Adrenal gland (tissue), 5 donors: ENCODE measurements at regions not wholly inside any gene's neighbourhood (a gene's known extent, or its start where the extent isn't known, plus 50 kb on each side); places are given as distances from the start of the nearest gene placed in this dataset.

Experiments used
- POLR2A ChIP-seq, 2 donors: fragments of 450-650 bp; IDR thresholded peaks; one replicate each; pipeline ENCODE4 v1.6.1; 2017; ENCODE audit warnings: antibody characterized with exemption in 2 of 2, mild to moderate bottlenecking in 2 of 2, moderate library complexity in 1 of 2
- TF ChIP-seq, protein P1 (sequence below), 6 experiments: fragments of 450-650 bp in 4 of 6; fragments of 200-600 bp in 2 of 6; sonication (generic) in 1 of 6; IDR thresholded peaks; 1 replicate in 5 of 6; 2 replicates in 1 of 6; pipeline versions ENCODE4 v1.5.1 to v1.8.0; 2016 to 2021; ENCODE audit warnings: antibody characterized with exemption in 6 of 6, mild to moderate bottlenecking in 2 of 6, moderate library complexity in 1 of 6
- donor health status: DM: no; HTN: no; CAD: no.

DNA sequence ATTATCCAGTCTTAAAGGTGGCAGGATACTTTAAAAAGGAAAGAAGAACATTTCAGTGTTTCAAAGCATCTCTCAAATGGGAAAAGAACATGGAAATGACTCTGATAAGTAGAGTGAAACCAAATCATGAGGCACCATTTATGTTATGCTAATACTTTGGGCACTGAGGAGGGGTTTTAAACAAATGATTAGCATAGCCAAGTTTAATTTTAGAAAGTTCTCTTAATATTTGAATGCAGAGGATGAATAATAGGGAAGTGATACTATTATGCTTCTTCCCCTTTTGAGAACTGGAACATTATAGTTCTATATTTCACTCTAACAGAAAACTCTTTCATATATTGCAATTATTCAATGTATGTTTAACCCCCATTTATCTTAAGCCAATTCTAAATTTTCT lies 1181.9 kb upstream of the PRMT6 start:
- TF ChIP-seq, protein P1, sequence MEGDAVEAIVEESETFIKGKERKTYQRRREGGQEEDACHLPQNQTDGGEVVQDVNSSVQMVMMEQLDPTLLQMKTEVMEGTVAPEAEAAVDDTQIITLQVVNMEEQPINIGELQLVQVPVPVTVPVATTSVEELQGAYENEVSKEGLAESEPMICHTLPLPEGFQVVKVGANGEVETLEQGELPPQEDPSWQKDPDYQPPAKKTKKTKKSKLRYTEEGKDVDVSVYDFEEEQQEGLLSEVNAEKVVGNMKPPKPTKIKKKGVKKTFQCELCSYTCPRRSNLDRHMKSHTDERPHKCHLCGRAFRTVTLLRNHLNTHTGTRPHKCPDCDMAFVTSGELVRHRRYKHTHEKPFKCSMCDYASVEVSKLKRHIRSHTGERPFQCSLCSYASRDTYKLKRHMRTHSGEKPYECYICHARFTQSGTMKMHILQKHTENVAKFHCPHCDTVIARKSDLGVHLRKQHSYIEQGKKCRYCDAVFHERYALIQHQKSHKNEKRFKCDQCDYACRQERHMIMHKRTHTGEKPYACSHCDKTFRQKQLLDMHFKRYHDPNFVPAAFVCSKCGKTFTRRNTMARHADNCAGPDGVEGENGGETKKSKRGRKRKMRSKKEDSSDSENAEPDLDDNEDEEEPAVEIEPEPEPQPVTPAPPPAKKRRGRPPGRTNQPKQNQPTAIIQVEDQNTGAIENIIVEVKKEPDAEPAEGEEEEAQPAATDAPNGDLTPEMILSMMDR (IDR thresholded peaks at IDR 0.05): no peak
- no peak for TF ChIP-seq POLR2A (IDR thresholded peaks at IDR 0.05)
